Suprapubic skin (tissue), 4 donors: ENCODE measurements at regions not wholly inside any gene's neighbourhood (a gene's known extent, or its start where the extent isn't known, plus 50 kb on each side); places are given as distances from the start of the nearest gene placed in this dataset.

Experiments used
- DNase-seq, 2 donors: peaks; one replicate each; pipeline ENCODE4 v3.0.0-alpha.2; 2019; ENCODE audit warnings: low spot score in 2 of 2
- H3K27ac ChIP-seq: fragments of 200-600 bp; sonication (generic); one replicate; pipeline ENCODE4 v1.5.1; 2019
- H3K27me3 ChIP-seq: fragments of 200-600 bp; sonication (generic); one replicate; pipeline ENCODE4 v1.5.1; 2019
- H3K36me3 ChIP-seq: fragments of 200-600 bp; sonication (generic); one replicate; pipeline ENCODE4 v1.5.1; 2019
- H3K4me1 ChIP-seq: fragments of 200-600 bp; sonication (generic); one replicate; pipeline ENCODE4 v1.5.1; 2019
- H3K4me3 ChIP-seq: fragments of 200-600 bp; sonication (generic); one replicate; pipeline ENCODE4 v1.5.1; 2019; ENCODE audit warnings: mild to moderate bottlenecking
- H3K9me3 ChIP-seq: fragments of 200-600 bp; sonication (generic); one replicate; pipeline ENCODE4 v1.5.1; 2019
- EP300 ChIP-seq: sonication (generic); formaldehyde crosslinking; IDR thresholded peaks from one replicate; pipeline ENCODE4 v1.6.1; 2017; ENCODE audit warnings: antibody characterized with exemption
- POLR2A ChIP-seq, 2 donors: fragments of 450-650 bp; IDR thresholded peaks; one replicate each; pipeline ENCODE4 v1.6.1; 2017; ENCODE audit warnings: antibody characterized with exemption in 2 of 2, mild to moderate bottlenecking in 2 of 2, moderate library complexity in 2 of 2
- POLR2AphosphoS5 ChIP-seq, 3 donors: sonication (generic); formaldehyde crosslinking; IDR thresholded peaks; one replicate each; pipeline ENCODE4 v1.6.1; 2017; ENCODE audit warnings: antibody characterized with exemption in 3 of 3
- WGBS: methylation state at CpG from one replicate; pipeline ENCODE4 v1.1.5; 2018; 5-methylcytosine and 5-hydroxymethylcytosine counted together
- TF ChIP-seq, protein P1 (sequence below), 2 donors: fragments of 200-600 bp in 1 of 2; fragments of 450-650 bp in 1 of 2; sonication (generic) in 1 of 2; IDR thresholded peaks; one replicate each; pipeline ENCODE4 v1.5.1; 2016 to 2019; ENCODE audit warnings: antibody characterized with exemption in 2 of 2, mild to moderate bottlenecking in 1 of 2, moderate library complexity in 1 of 2

GRCh38 chr2:208819190-208819589, 412.6 kb downstream of the PTH2R start:
- DNase-seq, result no peak
- Histone ChIP-seq H3K4me3 (no peak overlapping the region), H3K27ac (no peak overlapping the region), H3K9me3 (no peaks in the 10 kb centered on the region), H3K4me1 (no peaks in the 10 kb centered on the region), H3K27me3 (no peaks in the 10 kb centered on the region), H3K36me3 (no peaks in the 10 kb centered on the region)
- WGBS, result 91% methylated on average over 2 of the region's 2 CpGs
- TF ChIP-seq POLR2A (IDR thresholded peaks at IDR 0.05) (no peak), EP300 (no peak), POLR2AphosphoS5 (IDR thresholded peaks at IDR 0.05) (no peak)
- TF ChIP-seq, protein P1, sequence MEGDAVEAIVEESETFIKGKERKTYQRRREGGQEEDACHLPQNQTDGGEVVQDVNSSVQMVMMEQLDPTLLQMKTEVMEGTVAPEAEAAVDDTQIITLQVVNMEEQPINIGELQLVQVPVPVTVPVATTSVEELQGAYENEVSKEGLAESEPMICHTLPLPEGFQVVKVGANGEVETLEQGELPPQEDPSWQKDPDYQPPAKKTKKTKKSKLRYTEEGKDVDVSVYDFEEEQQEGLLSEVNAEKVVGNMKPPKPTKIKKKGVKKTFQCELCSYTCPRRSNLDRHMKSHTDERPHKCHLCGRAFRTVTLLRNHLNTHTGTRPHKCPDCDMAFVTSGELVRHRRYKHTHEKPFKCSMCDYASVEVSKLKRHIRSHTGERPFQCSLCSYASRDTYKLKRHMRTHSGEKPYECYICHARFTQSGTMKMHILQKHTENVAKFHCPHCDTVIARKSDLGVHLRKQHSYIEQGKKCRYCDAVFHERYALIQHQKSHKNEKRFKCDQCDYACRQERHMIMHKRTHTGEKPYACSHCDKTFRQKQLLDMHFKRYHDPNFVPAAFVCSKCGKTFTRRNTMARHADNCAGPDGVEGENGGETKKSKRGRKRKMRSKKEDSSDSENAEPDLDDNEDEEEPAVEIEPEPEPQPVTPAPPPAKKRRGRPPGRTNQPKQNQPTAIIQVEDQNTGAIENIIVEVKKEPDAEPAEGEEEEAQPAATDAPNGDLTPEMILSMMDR (IDR thresholded peaks at IDR 0.05), result no peak

- H3K27ac ChIP-seq, result no peak overlapping the region
- no peaks in the 10 kb centered on the region for H3K27me3 ChIP-seq
- DNase-seq, result no peak
- no peaks in the 10 kb centered on the region for H3K36me3 ChIP-seq
- H3K4me1 ChIP-seq, result no peaks in the 10 kb centered on the region
- no peaks in the 10 kb centered on the region for H3K9me3 ChIP-seq
- 79% methylated on average over 1 of the region's 1 CpG for WGBS
- TF ChIP-seq, protein P1 (IDR thresholded peaks at IDR 0.05), result no peak
- no peak for TF ChIP-seq POLR2A (IDR thresholded peaks at IDR 0.05)
- no peak for TF ChIP-seq POLR2AphosphoS5 (IDR thresholded peaks at IDR 0.05)
- TF ChIP-seq EP300, result no peak
- no peak overlapping the region for H3K4me3 ChIP-seq
These were observed 413.6 kb downstream of the PTH2R start for GRCh38 chr2:208820014-208820688.

DNA sequence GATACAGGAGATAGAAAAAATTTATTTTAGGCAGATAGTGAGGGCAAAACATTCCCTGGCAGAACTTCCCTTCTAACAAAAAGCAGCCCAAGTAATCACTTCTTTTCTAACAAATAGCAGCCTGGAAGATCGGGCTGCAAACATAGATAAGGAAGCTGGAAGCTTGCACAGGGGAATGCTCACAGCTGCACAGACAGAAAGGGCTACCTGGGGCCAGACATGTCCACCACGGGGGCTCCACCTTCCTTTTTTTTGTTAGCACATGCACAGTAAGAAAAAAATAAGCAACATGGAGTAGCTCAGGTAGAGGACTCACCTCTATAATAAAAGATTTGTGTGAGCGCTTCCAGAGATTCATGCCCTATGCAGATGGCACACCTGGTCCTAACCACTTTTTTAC, 420.5 kb downstream of the PTH2R start:
- TF ChIP-seq, protein P1 (IDR thresholded peaks at IDR 0.05), result no peak
- TF ChIP-seq POLR2A (IDR thresholded peaks at IDR 0.05) (no peak), POLR2AphosphoS5 (IDR thresholded peaks at IDR 0.05) (no peak), EP300 (no peak)
- H3K9me3 ChIP-seq, result no peaks in the 10 kb centered on the region
- 51% methylated on average over 3 of the region's 3 CpGs for WGBS

GRCh38 chr2:208827549-208828221, 421.1 kb downstream of the PTH2R start:
- TF ChIP-seq, protein P1 (IDR thresholded peaks at IDR 0.05), result no peak
- TF ChIP-seq POLR2A (IDR thresholded peaks at IDR 0.05), result no peak
- no peak for TF ChIP-seq POLR2AphosphoS5 (IDR thresholded peaks at IDR 0.05)
- TF ChIP-seq EP300, result no peak
- H3K4me1 ChIP-seq, result no peaks in the 10 kb centered on the region
- no peak overlapping the region for H3K27ac ChIP-seq
- WGBS, result 71% methylated on average over 4 of the region's 4 CpGs
- no peak for DNase-seq
- H3K27me3 ChIP-seq, result no peaks in the 10 kb centered on the region
- H3K4me3 ChIP-seq, result no peak overlapping the region
- no peaks in the 10 kb centered on the region for H3K36me3 ChIP-seq
- no peaks in the 10 kb centered on the region for H3K9me3 ChIP-seq

More for the DNA sequence above, 420.5 kb downstream of the PTH2R start:
- no peak for DNase-seq
- Histone ChIP-seq H3K4me3 (no peak overlapping the region), H3K36me3 (no peaks in the 10 kb centered on the region), H3K4me1 (no peaks in the 10 kb centered on the region), H3K27me3 (no peaks in the 10 kb centered on the region), H3K27ac (no peak overlapping the region)

- Histone ChIP-seq H3K27ac (no peak overlapping the region), H3K9me3 (no peaks in the 10 kb centered on the region), H3K4me3 (no peak overlapping the region), H3K36me3 (no peaks in the 10 kb centered on the region), H3K27me3 (no peaks in the 10 kb centered on the region), H3K4me1 (no peaks in the 10 kb centered on the region)
- no peak for DNase-seq
- WGBS, result 77% methylated on average over 3 of the region's 3 CpGs
- TF ChIP-seq POLR2AphosphoS5 (IDR thresholded peaks at IDR 0.05) (no peak), POLR2A (IDR thresholded peaks at IDR 0.05) (no peak), EP300 (no peak)
- TF ChIP-seq, protein P1 (IDR thresholded peaks at IDR 0.05), result no peak
These were observed 423.6 kb downstream of the PTH2R start for GRCh38 chr2:208830203-208830602.
